GM19351 (cell line): ENCODE measurements at regions not wholly inside any gene's neighbourhood (a gene's known extent, or its start where the extent isn't known, plus 50 kb on each side); places are given as distances from the start of the nearest gene placed in this dataset.
"Not testable (repeated sequence)": the region's sequence is repeated elsewhere in the genome, so short reads cannot be mapped to it uniquely, and the experiment has no call there.

Experiments used
- ATAC-seq: cut with Tn5 transposase; IDR thresholded peaks from one replicate; pipeline ENCODE4 v1.9.1; 2021; ENCODE audit warnings: mild to moderate bottlenecking, moderate library complexity; ENCODE audit not compliant: unreplicated experiment

GRCh38 chr7:150045596-150045995, 171.8 kb downstream of the ATP6V0E2 start:
- ATAC-seq = not testable (repeated sequence)

GRCh38 chr7:150046290-150047194, 172.8 kb downstream of the ATP6V0E2 start:
- not testable (repeated sequence) for ATAC-seq

GRCh38 chr7:150047329-150047728, 173.6 kb downstream of the ATP6V0E2 start:
- ATAC-seq = not testable (repeated sequence)

GRCh38 chr7:150047772-150048171, 174.0 kb downstream of the ATP6V0E2 start:
- ATAC-seq = not testable (repeated sequence)

- not testable (repeated sequence) for ATAC-seq
These were observed 174.7 kb downstream of the ATP6V0E2 start for GRCh38 chr7:150048244-150049011.

GRCh38 chr7:150049012-150049655, 175.4 kb downstream of the ATP6V0E2 start:
- ATAC-seq = not testable (repeated sequence)

GRCh38 chr7:150053396-150053795, 179.6 kb downstream of the ATP6V0E2 start:
- ATAC-seq = not testable (repeated sequence)

GRCh38 chr7:150054242-150054641, 180.5 kb downstream of the ATP6V0E2 start:
- not testable (repeated sequence) for ATAC-seq

GRCh38 chr7:150060259-150061221, 186.8 kb downstream of the ATP6V0E2 start:
- ATAC-seq = peak; percentile 99

GRCh38 chr7:150063195-150063594, 189.4 kb downstream of the ATP6V0E2 start:
- ATAC-seq = not testable (repeated sequence)

GRCh38 chr7:150069555-150070313, 196.0 kb downstream of the ATP6V0E2 start:
- ATAC-seq = not testable (repeated sequence)

- not testable (repeated sequence) for ATAC-seq
These were observed 203.8 kb downstream of the ATP6V0E2 start for GRCh38 chr7:150077543-150077942.

- ATAC-seq = not testable (repeated sequence)
These were observed 208.1 kb downstream of the ATP6V0E2 start for GRCh38 chr7:150081865-150082264.

- ATAC-seq = not testable (repeated sequence)
These were observed 211.0 kb downstream of the ATP6V0E2 start for GRCh38 chr7:150084724-150085123.

GRCh38 chr7:150087478-150087877, 213.7 kb downstream of the ATP6V0E2 start:
- not testable (repeated sequence) for ATAC-seq

GRCh38 chr7:150089139-150089538, 215.4 kb downstream of the ATP6V0E2 start:
- not testable (repeated sequence) for ATAC-seq

GRCh38 chr7:150090776-150091175, 217.0 kb downstream of the ATP6V0E2 start:
- not testable (repeated sequence) for ATAC-seq

GRCh38 chr7:150093897-150094296, 220.1 kb downstream of the ATP6V0E2 start:
- not testable (repeated sequence) for ATAC-seq
